HUES6 (cell line): ENCODE measurements at regions not wholly inside any gene's neighbourhood (a gene's known extent, or its start where the extent isn't known, plus 50 kb on each side); places are given as distances from the start of the nearest gene placed in this dataset.

Experiments
- H3K27ac ChIP-seq: 2 replicates; pipeline ENCODE4 v1.7.0; 2013; ENCODE audit warnings: low read depth, mild to moderate bottlenecking, low read length, inconsistent platforms
- H3K27me3 ChIP-seq: 2 replicates; pipeline ENCODE4 v1.6.1; 2013; ENCODE audit warnings: low read length; ENCODE audit not compliant: control insufficient read depth, insufficient read depth
- H3K36me3 ChIP-seq: 2 replicates; pipeline ENCODE4 v1.6.1; 2013; ENCODE audit warnings: low read length; ENCODE audit not compliant: control insufficient read depth, insufficient read depth
- H3K4me1 ChIP-seq: 2 replicates; pipeline ENCODE4 v1.6.1; 2013; ENCODE audit warnings: low read length; ENCODE audit not compliant: control insufficient read depth, insufficient read depth
- H3K4me3 ChIP-seq: 2 replicates; pipeline ENCODE4 v1.5.1; 2013; ENCODE audit warnings: low read depth, low read length
- H3K9ac ChIP-seq: one replicate; pipeline ENCODE4 v1.6.1; 2013; ENCODE audit warnings: mild to moderate bottlenecking, low read length
- H3K9me3 ChIP-seq: 2 replicates; pipeline ENCODE4 v1.6.1; 2013; ENCODE audit warnings: low read depth, low read length; ENCODE audit not compliant: control insufficient read depth, insufficient read depth

GRCh38 chr20:41853806-41854205 is 235.6 kb upstream of the CHD6 start:
- H3K9ac ChIP-seq: no peak overlapping the region
- H3K27ac ChIP-seq: no peak overlapping the region
- peaks cover 10% of the 10 kb centered on the region for H3K9me3 ChIP-seq
- H3K27me3 ChIP-seq: no peaks in the 10 kb centered on the region
- H3K36me3 ChIP-seq: no peaks in the 10 kb centered on the region
- H3K4me3 ChIP-seq: no peak overlapping the region
- H3K4me1 ChIP-seq: 0 out of 2 replicates have a peak, but pooled peaks cover 6% of the 10 kb centered on the region

- H3K9ac ChIP-seq: no peak overlapping the region
- no peaks in the 10 kb centered on the region for H3K4me1 ChIP-seq
- no peak overlapping the region for H3K27ac ChIP-seq
- H3K4me3 ChIP-seq: no peak overlapping the region
- no peaks in the 10 kb centered on the region for H3K27me3 ChIP-seq
- H3K9me3 ChIP-seq: no peaks in the 10 kb centered on the region
- H3K36me3 ChIP-seq: no peaks in the 10 kb centered on the region
Observed at GRCh38 chr20:41848180-41848579, 230.0 kb upstream of the CHD6 start.

- no peak overlapping the region for H3K27ac ChIP-seq
- no peaks in the 10 kb centered on the region for H3K36me3 ChIP-seq
- no peak overlapping the region for H3K9ac ChIP-seq
- H3K9me3 ChIP-seq: no peaks in the 10 kb centered on the region
- no peak overlapping the region for H3K4me3 ChIP-seq
- H3K4me1 ChIP-seq: no peaks in the 10 kb centered on the region
- peaks cover 9% of the 10 kb centered on the region for H3K27me3 ChIP-seq
Observed at GRCh38 chr20:41837669-41838224, 219.6 kb upstream of the CHD6 start.

- H3K4me3 ChIP-seq: no peak overlapping the region
- no peaks in the 10 kb centered on the region for H3K9me3 ChIP-seq
- H3K4me1 ChIP-seq: no peaks in the 10 kb centered on the region
- no peak overlapping the region for H3K9ac ChIP-seq
- H3K36me3 ChIP-seq: no peaks in the 10 kb centered on the region
- peaks cover 1% of the 10 kb centered on the region for H3K27me3 ChIP-seq
- H3K27ac ChIP-seq: no peak overlapping the region
Observed at GRCh38 chr20:41833739-41834138, 215.6 kb upstream of the CHD6 start.

GRCh38 chr20:41830702-41831101 is 212.5 kb upstream of the CHD6 start:
- Histone ChIP-seq H3K4me1 (peaks cover 3% of the 10 kb centered on the region; the same call in 1 of the 2 replicates), H3K4me3 (no peak overlapping the region), H3K27me3 (no peaks in the 10 kb centered on the region; the same call in 1 of the 2 replicates), H3K9me3 (no peaks in the 10 kb centered on the region), H3K9ac (no peak overlapping the region), H3K27ac (no peak overlapping the region), H3K36me3 (no peaks in the 10 kb centered on the region)

GRCh38 chr20:41819436-41819835 is 201.3 kb upstream of the CHD6 start:
- no peaks in the 10 kb centered on the region for H3K36me3 ChIP-seq
- H3K9me3 ChIP-seq: no peaks in the 10 kb centered on the region
- H3K27me3 ChIP-seq: peaks cover 4% of the 10 kb centered on the region; the same call in 1 of the 2 replicates
- H3K4me3 ChIP-seq: no peak overlapping the region
- H3K4me1 ChIP-seq: no peaks in the 10 kb centered on the region
- H3K9ac ChIP-seq: no peak overlapping the region
- no peak overlapping the region for H3K27ac ChIP-seq

- Histone ChIP-seq H3K9me3 (no peaks in the 10 kb centered on the region), H3K27me3 (peaks cover 4% of the 10 kb centered on the region; the same call in 1 of the 2 replicates), H3K36me3 (no peaks in the 10 kb centered on the region), H3K9ac (no peak overlapping the region), H3K4me3 (no peak overlapping the region), H3K4me1 (no peaks in the 10 kb centered on the region), H3K27ac (no peak overlapping the region)
Observed at GRCh38 chr20:41818991-41819390, 200.8 kb upstream of the CHD6 start.

GRCh38 chr20:41818369-41818768 is 200.2 kb upstream of the CHD6 start:
- Histone ChIP-seq H3K9me3 (no peaks in the 10 kb centered on the region), H3K27me3 (peaks cover 4% of the 10 kb centered on the region; the same call in 1 of the 2 replicates), H3K4me3 (no peak overlapping the region), H3K4me1 (no peaks in the 10 kb centered on the region), H3K27ac (no peak overlapping the region), H3K9ac (no peak overlapping the region), H3K36me3 (no peaks in the 10 kb centered on the region)

- H3K27me3 ChIP-seq: no peaks in the 10 kb centered on the region
- no peak overlapping the region for H3K9ac ChIP-seq
- no peak overlapping the region for H3K4me3 ChIP-seq
- H3K36me3 ChIP-seq: no peaks in the 10 kb centered on the region
- no peaks in the 10 kb centered on the region for H3K4me1 ChIP-seq
- peaks cover 21% of the 10 kb centered on the region for H3K9me3 ChIP-seq
- H3K27ac ChIP-seq: no peak overlapping the region
Observed at GRCh38 chr20:41811456-41811855, 193.3 kb upstream of the CHD6 start.

GRCh38 chr20:41800040-41800439 is 181.9 kb upstream of the CHD6 start:
- Histone ChIP-seq H3K36me3 (no peaks in the 10 kb centered on the region), H3K27ac (no peak overlapping the region), H3K4me3 (no peak overlapping the region), H3K9me3 (no peaks in the 10 kb centered on the region), H3K4me1 (no peaks in the 10 kb centered on the region; the same call in 1 of the 2 replicates), H3K27me3 (no peaks in the 10 kb centered on the region), H3K9ac (no peak overlapping the region)

GRCh38 chr20:41798930-41799502 is 180.8 kb upstream of the CHD6 start:
- no peaks in the 10 kb centered on the region for H3K27me3 ChIP-seq

More at GRCh38 chr20:41798930-41799502, 180.8 kb upstream of the CHD6 start:
- Histone ChIP-seq H3K9me3 (no peaks in the 10 kb centered on the region), H3K4me3 (no peak overlapping the region), H3K9ac (no peak overlapping the region), H3K27ac (no peak overlapping the region), H3K4me1 (no peaks in the 10 kb centered on the region; the same call in 1 of the 2 replicates), H3K36me3 (no peaks in the 10 kb centered on the region)
